ENCODE measurements at regions not wholly inside any gene's neighbourhood (a gene's known extent, or its start where the extent isn't known, plus 50 kb on each side); places are given as distances from the start of the nearest gene placed in this dataset.

- H3K4me3 ChIP-seq (ENCODE audit: low read depth, low read length): no peak overlapping the region
- peaks cover 2% of the 10 kb centered on the region for H3K27me3 ChIP-seq (ENCODE audit: control insufficient read depth, insufficient read depth, low read length)
- no peak overlapping the region for H3K4me3 Mint-ChIP-seq
- no peak for ATAC-seq (ENCODE audit: low read depth in 2 of 2)
- no peaks in the 10 kb centered on the region for H3K36me3 ChIP-seq (ENCODE audit: control insufficient read depth, insufficient read depth, low read length)
- no peaks in the 10 kb centered on the region for H3K4me1 ChIP-seq (ENCODE audit: control insufficient read depth, insufficient read depth, low read length, poor library complexity, severe bottlenecking)
- no peaks in the 10 kb centered on the region for H3K36me3 Mint-ChIP-seq
- no peaks in the 10 kb centered on the region for H3K9me3 ChIP-seq (ENCODE audit: control insufficient read depth in 2 of 2, low read length in 2 of 2)
- peaks cover 8% of the 10 kb centered on the region for H3K27me3 Mint-ChIP-seq
- no peak for DNase-seq
- H3K27ac Mint-ChIP-seq: no peak overlapping the region
- H3K27ac ChIP-seq (ENCODE audit: insufficient read depth, low read length, poor library complexity, severe bottlenecking): no peak overlapping the region
- peaks cover 0 to 5% (median 1%) of the 10 kb centered on the region in 4 donors for H3K4me1 Mint-ChIP-seq
- peaks cover 0 to 2% (median 0%) of the 10 kb centered on the region in 7 donors for H3K9me3 Mint-ChIP-seq
Observed at GRCh38 chr12:45587877-45588533, 141.5 kb upstream of the ARID2 start.

- no peaks in the 10 kb centered on the region for H3K9me3 ChIP-seq (ENCODE audit: control insufficient read depth in 2 of 2, low read length in 2 of 2)
- Mint-ChIP-seq H3K4me3 (no peak overlapping the region), H3K27me3 (peaks cover 8% of the 10 kb centered on the region), H3K36me3 (no peaks in the 10 kb centered on the region), H3K4me1 (peaks cover 0 to 5% (median 2%) of the 10 kb centered on the region in 4 donors), H3K27ac (no peak overlapping the region), H3K9me3 (peaks cover 0 to 2% (median 0%) of the 10 kb centered on the region in 7 donors)
- peaks cover 2% of the 10 kb centered on the region for H3K27me3 ChIP-seq (ENCODE audit: control insufficient read depth, insufficient read depth, low read length)
- no peaks in the 10 kb centered on the region for H3K4me1 ChIP-seq (ENCODE audit: control insufficient read depth, insufficient read depth, low read length, poor library complexity, severe bottlenecking)
- DNase-seq (no peak), ATAC-seq (ENCODE audit: low read depth in 2 of 2) (no peak)
- no peak overlapping the region for H3K27ac ChIP-seq (ENCODE audit: insufficient read depth, low read length, poor library complexity, severe bottlenecking)
- H3K36me3 ChIP-seq (ENCODE audit: control insufficient read depth, insufficient read depth, low read length): no peaks in the 10 kb centered on the region
- H3K4me3 ChIP-seq (ENCODE audit: low read depth, low read length): no peak overlapping the region
Observed at GRCh38 chr12:45590646-45591045, 138.9 kb upstream of the ARID2 start.

- Mint-ChIP-seq H3K27ac (no peak overlapping the region), H3K4me3 (no peak overlapping the region), H3K36me3 (no peaks in the 10 kb centered on the region), H3K4me1 (peaks cover 0 to 5% (median 2%) of the 10 kb centered on the region in 4 donors), H3K27me3 (peaks cover 12% of the 10 kb centered on the region), H3K9me3 (peaks cover 0 to 2% (median 0%) of the 10 kb centered on the region in 7 donors)
- H3K9me3 ChIP-seq (ENCODE audit: control insufficient read depth in 2 of 2, low read length in 2 of 2): no peaks in the 10 kb centered on the region
- no peaks in the 10 kb centered on the region for H3K36me3 ChIP-seq (ENCODE audit: control insufficient read depth, insufficient read depth, low read length)
- H3K27me3 ChIP-seq (ENCODE audit: control insufficient read depth, insufficient read depth, low read length): peaks cover 6% of the 10 kb centered on the region
- no peak for DNase-seq
- no peak overlapping the region for H3K4me3 ChIP-seq (ENCODE audit: low read depth, low read length)
- ATAC-seq (ENCODE audit: low read depth in 2 of 2): no peak
- no peaks in the 10 kb centered on the region for H3K4me1 ChIP-seq (ENCODE audit: control insufficient read depth, insufficient read depth, low read length, poor library complexity, severe bottlenecking)
- H3K27ac ChIP-seq (ENCODE audit: insufficient read depth, low read length, poor library complexity, severe bottlenecking): no peak overlapping the region
Observed at GRCh38 chr12:45591635-45592034, 137.9 kb upstream of the ARID2 start.

GRCh38 chr12:45596366-45596765 is 133.1 kb upstream of the ARID2 start:
- H3K36me3 Mint-ChIP-seq: no peaks in the 10 kb centered on the region
- no peak overlapping the region for H3K27ac ChIP-seq (ENCODE audit: insufficient read depth, low read length, poor library complexity, severe bottlenecking)
- H3K36me3 ChIP-seq (ENCODE audit: control insufficient read depth, insufficient read depth, low read length): no peaks in the 10 kb centered on the region
- peaks cover 0 to 4% (median 0%) of the 10 kb centered on the region in 4 donors for H3K4me1 Mint-ChIP-seq
- H3K9me3 ChIP-seq (ENCODE audit: control insufficient read depth in 2 of 2, low read length in 2 of 2): no peaks in the 10 kb centered on the region
- H3K27me3 ChIP-seq (ENCODE audit: control insufficient read depth, insufficient read depth, low read length): peaks cover 6% of the 10 kb centered on the region
- peaks cover 23% of the 10 kb centered on the region for H3K27me3 Mint-ChIP-seq
- DNase-seq (no peak), ATAC-seq (ENCODE audit: low read depth in 2 of 2) (no peak)
- no peak overlapping the region for H3K4me3 Mint-ChIP-seq
- H3K4me1 ChIP-seq (ENCODE audit: control insufficient read depth, insufficient read depth, low read length, poor library complexity, severe bottlenecking): no peaks in the 10 kb centered on the region
- no peak overlapping the region for H3K4me3 ChIP-seq (ENCODE audit: low read depth, low read length)
- peaks cover 0 to 5% (median 2%) of the 10 kb centered on the region in 7 donors for H3K9me3 Mint-ChIP-seq
- H3K27ac Mint-ChIP-seq: no peak overlapping the region

GRCh38 chr12:45598336-45598735 is 131.2 kb upstream of the ARID2 start:
- Histone ChIP-seq H3K9me3 (ENCODE audit: control insufficient read depth in 2 of 2, low read length in 2 of 2) (no peaks in the 10 kb centered on the region), H3K4me3 (ENCODE audit: low read depth, low read length) (no peak overlapping the region), H3K36me3 (ENCODE audit: control insufficient read depth, insufficient read depth, low read length) (no peaks in the 10 kb centered on the region), H3K27ac (ENCODE audit: insufficient read depth, low read length, poor library complexity, severe bottlenecking) (no peak overlapping the region), H3K4me1 (ENCODE audit: control insufficient read depth, insufficient read depth, low read length, poor library complexity, severe bottlenecking) (no peaks in the 10 kb centered on the region), H3K27me3 (ENCODE audit: control insufficient read depth, insufficient read depth, low read length) (peaks cover 6% of the 10 kb centered on the region)
- ATAC-seq (ENCODE audit: low read depth in 2 of 2) (no peak), DNase-seq (no peak)
- peaks cover 25% of the 10 kb centered on the region for H3K27me3 Mint-ChIP-seq
- no peak overlapping the region for H3K4me3 Mint-ChIP-seq
- no peak overlapping the region for H3K27ac Mint-ChIP-seq
- H3K9me3 Mint-ChIP-seq: peaks cover 0 to 3% (median 2%) of the 10 kb centered on the region in 7 donors
- no peaks in the 10 kb centered on the region for H3K36me3 Mint-ChIP-seq
- no peaks in the 10 kb centered on the region for H3K4me1 Mint-ChIP-seq

GRCh38 chr12:45598761-45599160 is 130.7 kb upstream of the ARID2 start:
- Mint-ChIP-seq H3K4me3 (no peak overlapping the region), H3K27ac (no peak overlapping the region), H3K4me1 (no peaks in the 10 kb centered on the region), H3K27me3 (peaks cover 25% of the 10 kb centered on the region), H3K36me3 (no peaks in the 10 kb centered on the region), H3K9me3 (peaks cover 0 to 3% (median 2%) of the 10 kb centered on the region in 7 donors)
- Histone ChIP-seq H3K27ac (ENCODE audit: insufficient read depth, low read length, poor library complexity, severe bottlenecking) (no peak overlapping the region), H3K4me3 (ENCODE audit: low read depth, low read length) (no peak overlapping the region), H3K27me3 (ENCODE audit: control insufficient read depth, insufficient read depth, low read length) (peaks cover 6% of the 10 kb centered on the region), H3K36me3 (ENCODE audit: control insufficient read depth, insufficient read depth, low read length) (no peaks in the 10 kb centered on the region), H3K9me3 (ENCODE audit: control insufficient read depth in 2 of 2, low read length in 2 of 2) (no peaks in the 10 kb centered on the region), H3K4me1 (ENCODE audit: control insufficient read depth, insufficient read depth, low read length, poor library complexity, severe bottlenecking) (no peaks in the 10 kb centered on the region)
- DNase-seq: no peak
- no peak for ATAC-seq (ENCODE audit: low read depth in 2 of 2)

GRCh38 chr12:45599196-45599595 is 130.3 kb upstream of the ARID2 start:
- Mint-ChIP-seq H3K27me3 (peaks cover 25% of the 10 kb centered on the region), H3K27ac (no peak overlapping the region), H3K4me3 (no peak overlapping the region), H3K9me3 (peaks cover 0 to 3% (median 2%) of the 10 kb centered on the region in 7 donors), H3K4me1 (no peaks in the 10 kb centered on the region), H3K36me3 (no peaks in the 10 kb centered on the region)
- H3K4me3 ChIP-seq (ENCODE audit: low read depth, low read length): no peak overlapping the region
- H3K4me1 ChIP-seq (ENCODE audit: control insufficient read depth, insufficient read depth, low read length, poor library complexity, severe bottlenecking): no peaks in the 10 kb centered on the region
- no peak for DNase-seq
- peaks cover 6% of the 10 kb centered on the region for H3K27me3 ChIP-seq (ENCODE audit: control insufficient read depth, insufficient read depth, low read length)
- H3K36me3 ChIP-seq (ENCODE audit: control insufficient read depth, insufficient read depth, low read length): no peaks in the 10 kb centered on the region
- no peak for ATAC-seq (ENCODE audit: low read depth in 2 of 2)
- H3K9me3 ChIP-seq (ENCODE audit: control insufficient read depth in 2 of 2, low read length in 2 of 2): no peaks in the 10 kb centered on the region
- no peak overlapping the region for H3K27ac ChIP-seq (ENCODE audit: insufficient read depth, low read length, poor library complexity, severe bottlenecking)

GRCh38 chr12:45601390-45601789 is 128.1 kb upstream of the ARID2 start:
- Mint-ChIP-seq H3K36me3 (no peaks in the 10 kb centered on the region), H3K27ac (no peak overlapping the region), H3K27me3 (peaks cover 33% of the 10 kb centered on the region), H3K4me3 (no peak overlapping the region), H3K9me3 (peaks cover 0 to 9% (median 5%) of the 10 kb centered on the region in 7 donors), H3K4me1 (no peaks in the 10 kb centered on the region)
- DNase-seq (no peak), ATAC-seq (ENCODE audit: low read depth in 2 of 2) (no peak)
- peaks cover 10 to 12% of the 10 kb centered on the region in 2 experiments for H3K9me3 ChIP-seq (ENCODE audit: control insufficient read depth in 2 of 2, low read length in 2 of 2)
- H3K36me3 ChIP-seq (ENCODE audit: control insufficient read depth, insufficient read depth, low read length): no peaks in the 10 kb centered on the region
- H3K4me1 ChIP-seq (ENCODE audit: control insufficient read depth, insufficient read depth, low read length, poor library complexity, severe bottlenecking): no peaks in the 10 kb centered on the region
- H3K4me3 ChIP-seq (ENCODE audit: low read depth, low read length): no peak overlapping the region
- H3K27me3 ChIP-seq (ENCODE audit: control insufficient read depth, insufficient read depth, low read length): peaks cover 6% of the 10 kb centered on the region
- no peak overlapping the region for H3K27ac ChIP-seq (ENCODE audit: insufficient read depth, low read length, poor library complexity, severe bottlenecking)

All from CD4-positive, CD25-positive, alpha-beta regulatory T cell (primary cell).